HG02981 (cell line): ENCODE measurements at regions not wholly inside any gene's neighbourhood (a gene's known extent, or its start where the extent isn't known, plus 50 kb on each side); places are given as distances from the start of the nearest gene placed in this dataset.
"Not testable (repeated sequence)": the region's sequence is repeated elsewhere in the genome, so short reads cannot be mapped to it uniquely, and the experiment has no call there.

Source experiments
- ATAC-seq: cut with Tn5 transposase; IDR thresholded peaks from one replicate; pipeline ENCODE4 v1.9.1; 2021; ENCODE audit warnings: mild to moderate bottlenecking, moderate library complexity; ENCODE audit not compliant: unreplicated experiment

DNA sequence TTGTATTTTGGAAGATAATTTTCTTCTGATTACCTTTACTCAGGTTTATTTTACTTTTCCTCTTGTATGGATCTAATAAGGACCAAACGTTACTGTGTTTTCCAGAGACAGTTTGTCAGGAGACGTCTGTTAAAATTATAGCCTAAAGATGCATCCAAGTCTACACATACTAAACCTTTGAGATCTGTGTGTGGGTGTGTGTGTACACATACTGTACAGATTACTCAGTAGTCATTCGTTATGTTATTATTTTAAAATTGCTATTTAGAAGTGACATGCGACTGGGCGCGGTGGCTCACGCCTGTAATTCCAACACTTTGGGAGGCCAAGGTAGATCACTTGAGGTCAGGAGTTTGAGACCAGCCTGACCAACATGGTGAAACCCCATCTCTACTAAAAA, 51.6 kb upstream of the CNTLN start:
- no peak for ATAC-seq

- ATAC-seq, result no peak
Observed at GRCh38 chr9:17082343-17083064, 52.3 kb upstream of the CNTLN start.

DNA sequence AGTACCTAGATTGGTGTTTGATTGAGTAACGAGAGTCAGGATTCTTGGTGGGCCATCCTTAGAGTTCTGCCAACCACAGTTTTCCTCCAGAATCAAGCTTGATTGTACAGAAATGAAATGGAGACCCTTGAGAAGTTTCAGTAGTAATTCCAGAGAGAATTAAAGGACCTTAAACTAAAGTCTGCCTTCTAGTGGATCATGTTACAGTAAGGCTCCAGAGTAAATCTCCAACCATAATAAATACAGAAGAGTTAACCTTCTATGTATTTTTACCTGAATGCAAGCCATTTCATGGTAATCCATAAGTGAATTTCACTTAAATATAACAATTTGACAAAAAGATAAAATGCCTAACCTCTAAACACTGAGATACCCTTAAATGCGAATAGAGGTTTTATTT, 53.0 kb upstream of the CNTLN start:
- ATAC-seq, result no peak

- no peak for ATAC-seq
Observed at GRCh38 chr9:17081351-17081750, 53.5 kb upstream of the CNTLN start.

DNA sequence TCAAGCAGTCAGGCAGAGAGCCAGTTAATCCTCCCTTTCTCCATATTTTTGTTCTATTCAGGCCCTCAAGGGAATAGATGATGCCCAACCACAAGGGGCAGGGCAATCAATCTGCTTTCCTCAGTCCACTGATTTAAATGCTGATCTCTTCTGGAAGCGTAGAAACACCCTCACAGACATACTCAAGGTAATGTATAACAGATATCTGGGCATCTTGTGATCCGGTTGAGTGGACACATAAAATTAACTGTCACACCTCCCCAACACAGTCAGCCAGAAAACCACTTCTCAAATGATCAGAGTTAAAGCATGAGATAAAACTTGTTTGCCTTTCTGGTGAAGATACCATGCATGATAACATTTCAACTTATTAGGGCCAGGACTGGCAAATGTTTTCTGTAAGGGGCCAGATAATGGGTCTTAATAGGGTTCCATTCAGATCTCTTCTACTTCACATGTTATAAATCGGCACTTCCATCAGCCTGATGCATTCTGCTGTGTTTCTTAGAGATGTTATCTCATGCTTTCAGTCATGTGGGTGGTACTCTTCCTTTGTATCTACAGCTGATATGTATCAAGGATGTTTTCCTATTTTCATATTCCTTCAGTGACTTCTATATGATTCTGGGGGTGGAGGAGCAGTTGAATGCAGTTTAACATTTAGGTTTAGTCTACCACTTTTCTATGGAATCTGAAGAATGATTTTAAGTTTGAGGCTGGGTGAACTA, 58.9 kb upstream of the CNTLN start:
- ATAC-seq, result no peak

DNA sequence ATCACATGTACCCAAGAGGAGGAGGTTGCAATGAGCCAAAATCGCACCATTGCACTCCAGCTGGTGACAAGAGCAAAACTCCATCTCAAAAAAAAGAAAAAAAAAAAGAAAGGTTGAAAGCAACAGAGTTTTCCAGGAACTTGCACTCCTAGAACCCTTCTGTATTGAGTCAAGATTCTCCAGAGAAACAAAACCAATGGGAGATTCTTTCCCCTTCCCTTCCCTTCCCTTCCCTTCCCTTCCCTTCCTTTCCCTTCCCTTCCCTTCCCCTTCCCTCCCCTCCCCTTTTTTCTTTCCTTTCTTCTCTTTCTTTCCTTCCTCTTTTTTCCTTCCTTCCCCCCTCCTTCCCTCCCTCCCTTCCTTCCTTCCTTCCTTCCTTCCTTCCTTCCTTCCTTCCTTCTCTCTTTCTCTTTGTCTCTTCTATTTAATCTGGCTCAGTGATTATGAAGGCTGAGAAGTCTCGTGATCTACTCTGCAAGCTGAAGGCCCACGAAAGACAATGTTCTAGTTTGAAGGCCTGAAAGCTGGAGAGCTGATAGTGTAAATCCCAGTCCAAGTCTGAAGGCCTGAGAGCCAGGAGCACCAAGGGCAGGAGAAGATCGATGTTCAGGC, 59.6 kb upstream of the CNTLN start:
- no peak for ATAC-seq

- ATAC-seq, result not testable (repeated sequence)
Observed at GRCh38 chr9:17072563-17072962, 62.3 kb upstream of the CNTLN start.

DNA sequence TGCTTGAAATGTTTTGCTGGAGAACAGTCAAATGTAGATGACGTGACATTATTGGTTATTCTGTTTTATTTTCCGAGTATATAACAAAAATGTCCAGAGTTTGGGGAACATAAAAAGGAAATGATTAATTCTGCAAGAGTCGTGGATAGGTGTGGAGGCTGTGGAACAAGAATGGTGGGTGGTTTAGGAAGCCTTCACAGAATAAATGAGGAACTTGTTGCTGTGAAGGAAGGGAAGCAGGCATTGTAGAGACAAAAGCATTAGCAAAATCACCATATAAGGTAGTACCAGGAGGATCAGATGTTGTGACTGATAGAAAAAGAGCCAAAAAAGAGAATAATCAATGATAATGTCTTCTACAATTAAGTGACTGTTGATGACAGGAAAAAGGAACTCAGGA, 66.2 kb upstream of the CNTLN start:
- ATAC-seq, result no peak

DNA sequence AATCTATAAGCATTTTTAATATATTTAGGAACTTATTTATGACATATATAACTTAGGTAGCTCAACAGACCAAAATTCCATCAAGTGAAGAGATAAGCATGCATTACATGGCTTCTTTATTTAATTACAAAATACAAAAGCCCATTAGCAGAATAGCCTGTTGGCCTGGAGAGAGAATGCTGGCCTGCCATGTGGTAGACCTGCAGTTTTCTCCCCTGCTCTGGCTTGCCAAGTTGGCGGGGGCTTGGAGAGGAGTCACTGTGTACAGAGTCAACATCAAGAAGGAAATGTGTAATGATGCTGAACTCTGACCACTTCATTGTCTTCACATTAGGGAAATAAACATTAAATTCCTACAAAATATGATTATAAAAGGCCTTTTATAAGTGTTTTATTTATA, 69.8 kb upstream of the CNTLN start:
- ATAC-seq, result no peak

GRCh38 chr9:17064558-17064957, 70.3 kb upstream of the CNTLN start:
- ATAC-seq, result no peak

DNA sequence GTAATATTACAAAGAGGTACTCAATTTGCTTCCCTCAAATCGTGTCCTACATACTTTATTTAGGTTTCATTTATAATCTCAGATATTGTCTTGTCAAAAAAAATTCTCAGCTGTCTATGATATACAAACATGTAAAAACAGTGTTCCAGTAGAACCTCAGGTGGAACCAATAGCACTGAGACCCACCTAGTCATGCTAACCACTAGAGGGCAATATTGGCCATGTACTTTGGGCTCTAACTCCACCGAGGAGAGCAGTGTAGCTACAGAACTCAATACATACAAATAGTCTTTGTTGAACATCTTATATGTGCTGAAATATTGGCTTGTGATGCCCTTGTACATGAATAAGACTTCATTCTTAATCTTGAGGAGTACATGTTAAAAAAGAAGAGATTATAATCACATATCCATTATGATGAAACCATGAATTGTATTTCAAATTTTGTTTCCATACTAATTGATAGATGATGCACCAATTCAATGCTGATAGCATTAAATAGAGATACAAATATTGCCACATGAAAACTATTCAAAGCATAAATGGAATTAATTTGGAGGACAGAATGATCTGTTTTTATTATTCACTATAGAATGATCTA, 71.2 kb upstream of the CNTLN start:
- peak; percentile 84 for ATAC-seq

GRCh38 chr9:17062497-17062896, 72.3 kb upstream of the CNTLN start:
- no peak for ATAC-seq

DNA sequence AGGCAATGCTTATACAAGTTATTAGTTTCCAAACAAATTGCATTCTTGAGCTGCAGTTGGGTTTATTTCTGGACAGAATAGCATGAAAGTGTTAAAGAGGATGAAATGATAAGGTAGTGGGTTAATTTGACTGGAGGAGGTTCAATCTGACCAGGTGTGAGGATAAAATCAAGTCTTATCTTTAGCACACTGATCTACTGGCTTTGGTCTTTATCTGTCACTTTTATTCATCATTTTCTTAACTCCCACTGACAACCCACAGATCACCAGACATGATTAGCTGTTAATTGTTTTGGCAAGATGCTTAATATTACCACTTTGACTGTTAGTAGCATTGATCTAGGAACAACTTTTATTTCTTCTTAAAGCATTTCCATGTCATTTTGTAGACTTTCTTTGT, 74.4 kb upstream of the CNTLN start:
- no peak for ATAC-seq

GRCh38 chr9:17059465-17059864, 75.4 kb upstream of the CNTLN start:
- no peak for ATAC-seq

GRCh38 chr9:17057729-17058128, 77.1 kb upstream of the CNTLN start:
- ATAC-seq, result no peak

DNA sequence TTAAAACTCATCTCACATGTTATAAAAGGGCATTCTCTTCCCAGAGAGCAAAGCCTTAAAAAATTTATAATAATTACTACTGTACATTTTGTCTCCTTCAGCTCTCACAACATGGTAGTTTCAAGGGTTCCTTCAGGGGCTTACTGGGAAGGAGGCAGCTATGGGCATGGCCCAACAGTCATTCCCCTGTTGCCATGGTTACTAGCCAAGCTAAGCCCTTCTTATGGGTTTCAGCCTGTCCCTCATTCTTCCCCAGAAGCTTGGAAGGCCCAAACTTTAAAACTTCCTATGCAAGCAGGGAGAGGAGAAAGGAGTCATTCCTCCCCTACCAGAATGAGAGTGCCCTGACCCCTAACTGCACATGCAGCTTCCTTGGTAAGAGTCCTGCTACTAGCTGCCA, 82.2 kb upstream of the CNTLN start:
- no peak for ATAC-seq

- no peak for ATAC-seq
Observed at GRCh38 chr9:17045381-17045940, 89.4 kb upstream of the CNTLN start.

DNA sequence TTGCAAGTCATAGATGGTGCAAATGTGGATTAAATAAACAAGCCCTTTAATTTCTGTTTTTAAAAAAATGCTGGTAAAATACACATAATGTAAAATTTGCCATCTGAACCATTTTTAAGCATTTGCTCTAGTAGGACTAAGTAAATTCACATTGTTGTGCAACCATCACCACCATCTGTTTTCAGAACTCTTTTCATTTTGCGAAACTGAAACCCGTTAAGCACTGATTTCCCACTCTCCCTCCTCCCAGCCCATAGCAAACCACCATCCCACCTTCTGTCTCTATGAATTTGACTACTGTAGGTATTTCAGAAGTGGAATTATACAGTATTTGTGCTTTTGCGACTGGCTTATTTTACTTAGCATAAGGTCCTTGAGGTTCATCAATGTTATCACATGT, 103.3 kb upstream of the CNTLN start:
- no peak for ATAC-seq

GRCh38 chr9:17025281-17025680, 109.6 kb upstream of the CNTLN start:
- no peak for ATAC-seq

DNA sequence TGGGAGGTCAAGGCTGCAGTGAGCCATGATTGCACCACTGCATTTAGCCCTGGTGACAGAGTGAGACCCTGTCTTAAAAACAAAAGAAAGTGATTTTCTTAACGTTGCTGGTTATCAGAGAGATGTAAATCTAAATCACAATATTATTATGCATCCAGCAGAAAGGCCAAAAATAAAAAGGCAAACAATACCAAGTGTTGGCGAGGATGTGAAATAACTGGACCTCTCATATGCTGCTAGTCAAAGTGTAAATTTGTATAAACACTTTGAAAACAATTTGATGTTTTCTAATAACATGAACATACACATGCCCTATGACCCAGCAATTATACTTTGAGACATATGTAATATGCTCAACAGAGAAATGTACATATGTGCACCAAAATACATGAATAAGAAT, 110.7 kb upstream of the CNTLN start:
- ATAC-seq, result no peak

DNA sequence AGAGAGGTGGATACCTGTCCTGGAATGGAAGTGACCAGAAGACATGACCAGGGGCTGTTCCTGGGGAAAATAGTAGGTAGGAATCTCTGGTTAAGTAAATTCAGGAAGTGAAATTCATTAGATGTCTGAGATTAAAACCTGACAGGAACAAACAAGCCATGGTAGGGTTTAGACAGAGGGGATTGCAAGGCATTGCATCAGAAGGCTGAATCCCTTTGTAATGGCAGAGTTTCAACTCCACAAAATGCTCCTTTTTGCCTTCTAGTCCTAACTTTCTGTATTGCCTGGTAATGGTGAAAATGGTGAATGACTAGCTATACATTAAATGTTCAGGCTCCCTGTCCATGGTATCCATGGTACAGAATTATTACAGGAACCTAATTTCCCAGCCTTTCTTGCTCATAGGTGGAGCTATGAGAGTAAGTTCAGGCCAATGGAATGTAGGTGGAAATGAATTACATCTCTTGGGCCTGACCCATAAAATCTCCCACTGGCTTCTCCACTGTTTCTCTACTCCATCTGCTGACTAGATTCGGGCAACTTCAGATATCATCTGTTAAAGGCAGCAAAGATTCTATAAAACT, 113.4 kb upstream of the CNTLN start:
- ATAC-seq, result no peak
